Hepatocyte (in vitro differentiated cells): ENCODE measurements at regions not wholly inside any gene's neighbourhood (a gene's known extent, or its start where the extent isn't known, plus 50 kb on each side); places are given as distances from the start of the nearest gene placed in this dataset.

Source experiments
- CTCF ChIP-seq: fragments of 200-600 bp; sonication (generic); IDR thresholded peaks from 2 replicates; pipeline ENCODE4 v1.5.1; 2016; ENCODE audit warnings: antibody characterized with exemption, mild to moderate bottlenecking; ENCODE audit not compliant: poor library complexity
- EZH2 ChIP-seq: fragments of 200-600 bp; sonication (generic); IDR thresholded peaks from 2 replicates; pipeline ENCODE4 v1.6.1; 2016; ENCODE audit warnings: antibody characterized with exemption, mild to moderate bottlenecking, borderline replicate concordance
- EZH2phosphoT487 ChIP-seq: fragments of 200-600 bp; sonication (generic); IDR thresholded peaks from one replicate; pipeline ENCODE4 v1.6.1; 2018; ENCODE audit warnings: antibody characterized with exemption, mild to moderate bottlenecking, low read depth, moderate library complexity; ENCODE audit not compliant: unreplicated experiment, severe bottlenecking

- TF ChIP-seq CTCF (no peak), EZH2 (no peak), EZH2phosphoT487 (no peak)
These were observed 576.0 kb downstream of the LMO4 start for GRCh38 chr1:87904651-87905050.
